SU-DHL-6 (cell line): ENCODE measurements at regions not wholly inside any gene's neighbourhood (a gene's known extent, or its start where the extent isn't known, plus 50 kb on each side); places are given as distances from the start of the nearest gene placed in this dataset.

Experiments
- H2AFZ ChIP-seq: fragments of 200-600 bp; sonication (generic); 2 replicates; pipeline ENCODE4 v1.6.1; 2014; ENCODE audit warnings: low read depth, mild to moderate bottlenecking, moderate library complexity, mixed read lengths, antibody characterized with exemption, low read length; ENCODE audit not compliant: severe bottlenecking
- H3F3A ChIP-seq: fragments of 200-600 bp; shearing (Covaris generic); 2 replicates; pipeline ENCODE4 v1.6.0; 2016; ENCODE audit warnings: antibody characterized with exemption, mild to moderate bottlenecking; ENCODE audit not compliant: insufficient read depth
- H3K27ac ChIP-seq: fragments of 200-600 bp; sonication (generic); 2 replicates; pipeline ENCODE4 v1.5.1; 2016; ENCODE audit warnings: low read depth, mild to moderate bottlenecking, low read length, moderate library complexity, mixed read lengths
- H3K27me3 ChIP-seq: fragments of 200-600 bp; sonication (generic), shearing (Covaris generic); 2 replicates; pipeline ENCODE4 v1.6.0; 2014; ENCODE audit warnings: mild to moderate bottlenecking, low read length
- H3K36me3 ChIP-seq: fragments of 200-600 bp; sonication (generic); 2 replicates; pipeline ENCODE4 v1.6.1; 2014; ENCODE audit warnings: mild to moderate bottlenecking, low read length, mixed read lengths
- H3K4me2 ChIP-seq: fragments of 300-600, 200-600 bp; shearing (Covaris generic), sonication (generic); 2 replicates; pipeline ENCODE4 v1.6.0; 2014; ENCODE audit warnings: low read length, low read depth, mild to moderate bottlenecking; ENCODE audit not compliant: poor library complexity, severe bottlenecking
- H3K4me3 ChIP-seq: fragments of 200-600 bp; sonication (generic); 2 replicates; pipeline ENCODE4 v1.5.1; 2014; ENCODE audit warnings: antibody characterized with exemption, low read length, mild to moderate bottlenecking, mixed read lengths; ENCODE audit not compliant: insufficient read depth, poor library complexity, severe bottlenecking
- H3K79me2 ChIP-seq: fragments of 200-600 bp; sonication (generic); 2 replicates; pipeline ENCODE4 v1.6.1; 2014; ENCODE audit warnings: mild to moderate bottlenecking, low read length, moderate library complexity; ENCODE audit not compliant: insufficient read depth
- H3K9ac ChIP-seq: fragments of 200-600 bp; sonication (generic); 2 replicates; pipeline ENCODE4 v1.7.0; 2014; ENCODE audit warnings: mild to moderate bottlenecking, low read length
- H3K9me2 ChIP-seq: fragments of 200-600 bp; sonication (generic); replicated peaks from 2 replicates; pipeline ENCODE4 v1.6.1; 2014; ENCODE audit warnings: low read length; ENCODE audit not compliant: insufficient read depth
- H3K9me3 ChIP-seq: fragments of 200-600 bp; sonication (generic); 2 replicates; pipeline ENCODE4 v1.6.1; 2014; ENCODE audit warnings: low read length, mixed read lengths; ENCODE audit not compliant: insufficient read depth
- H4K20me1 ChIP-seq: fragments of 200-600 bp; sonication (generic); 2 replicates; pipeline ENCODE4 v1.6.1; 2014; ENCODE audit warnings: low read depth, mild to moderate bottlenecking, antibody characterized with exemption, low read length, moderate library complexity, mixed read lengths
- CTCF ChIP-seq: fragments of 200-600 bp; sonication (generic); IDR thresholded peaks from one replicate; pipeline ENCODE4 v1.5.1; 2017; ENCODE audit warnings: antibody characterized with exemption, mild to moderate bottlenecking, low read length, moderate library complexity; ENCODE audit not compliant: insufficient read depth, poor library complexity, severe bottlenecking
- EZH2phosphoT487 ChIP-seq: fragments of 200-600 bp; sonication (generic), shearing (Covaris generic); conservative IDR thresholded peaks from 2 replicates; pipeline ENCODE4 v1.6.1; 2018; ENCODE audit warnings: mild to moderate bottlenecking, antibody characterized with exemption, low read length, moderate library complexity, mixed read lengths

GRCh38 chr5:6181871-6182270, 196.5 kb downstream of the MED10 start:
- Histone ChIP-seq H3K79me2 (no peaks in the 10 kb centered on the region), H3K4me3 (no peak overlapping the region), H3F3A (no peaks in the 10 kb centered on the region), H3K9ac (no peak overlapping the region), H3K36me3 (no peaks in the 10 kb centered on the region), H3K4me2 (no peak overlapping the region), H3K27ac (no peak overlapping the region), H4K20me1 (no peaks in the 10 kb centered on the region), H3K9me3 (no peaks in the 10 kb centered on the region), H2AFZ (no peak overlapping the region), H3K9me2 (no peaks in the 10 kb centered on the region), H3K27me3 (no peaks in the 10 kb centered on the region)
- no peak for TF ChIP-seq CTCF

- no peaks in the 10 kb centered on the region for H3F3A ChIP-seq
- no peaks in the 10 kb centered on the region for H3K27me3 ChIP-seq
- H3K9me2 ChIP-seq, result no peaks in the 10 kb centered on the region
- no peak overlapping the region for H2AFZ ChIP-seq
- no peaks in the 10 kb centered on the region for H3K9me3 ChIP-seq
- H3K4me2 ChIP-seq, result no peak overlapping the region
- no peak overlapping the region for H3K27ac ChIP-seq
- H4K20me1 ChIP-seq, result no peaks in the 10 kb centered on the region
- H3K9ac ChIP-seq, result no peak overlapping the region
- TF ChIP-seq EZH2phosphoT487 (no peak), CTCF (no peak)
- H3K79me2 ChIP-seq, result no peaks in the 10 kb centered on the region
- no peak overlapping the region for H3K4me3 ChIP-seq
- H3K36me3 ChIP-seq, result no peaks in the 10 kb centered on the region
These were observed 197.1 kb downstream of the MED10 start for GRCh38 chr5:6181147-6181729.

- H3K4me3 ChIP-seq, result no peak overlapping the region
- no peak overlapping the region for H3K4me2 ChIP-seq
- H3K9ac ChIP-seq, result no peak overlapping the region
- H3K36me3 ChIP-seq, result no peaks in the 10 kb centered on the region
- no peaks in the 10 kb centered on the region for H3K9me2 ChIP-seq
- no peak overlapping the region for H2AFZ ChIP-seq
- no peak for TF ChIP-seq CTCF
- TF ChIP-seq EZH2phosphoT487, result no peak
- no peaks in the 10 kb centered on the region for H3K9me3 ChIP-seq
- no peaks in the 10 kb centered on the region for H3K79me2 ChIP-seq
- no peaks in the 10 kb centered on the region for H3K27me3 ChIP-seq
- H3F3A ChIP-seq, result no peaks in the 10 kb centered on the region
- no peak overlapping the region for H3K27ac ChIP-seq
- H4K20me1 ChIP-seq, result no peaks in the 10 kb centered on the region
These were observed 198.0 kb downstream of the MED10 start for GRCh38 chr5:6180231-6180872.
